SK-N-MC (cell line): ENCODE measurements at regions not wholly inside any gene's neighbourhood (a gene's known extent, or its start where the extent isn't known, plus 50 kb on each side); places are given as distances from the start of the nearest gene placed in this dataset.

ENCODE experiments used
- EZH2 ChIP-seq: fragments of 200-600 bp; sonication (generic); IDR thresholded peaks from one replicate; pipeline ENCODE4 v1.6.1; 2017; ENCODE audit warnings: antibody characterized with exemption
- FOXP2 ChIP-seq: optimal IDR thresholded peaks from 2 replicates; pipeline ENCODE3; 2011; ENCODE audit warnings: mild to moderate bottlenecking, moderate library complexity; ENCODE audit not compliant: insufficient read depth; ENCODE audit errors: extremely low read length, control extremely low read depth
- POLR2AphosphoS5 ChIP-seq: IDR thresholded peaks from 2 replicates; pipeline ENCODE4 v1.6.1; 2012; ENCODE audit warnings: mild to moderate bottlenecking, low read depth, low read length, borderline replicate concordance

DNA sequence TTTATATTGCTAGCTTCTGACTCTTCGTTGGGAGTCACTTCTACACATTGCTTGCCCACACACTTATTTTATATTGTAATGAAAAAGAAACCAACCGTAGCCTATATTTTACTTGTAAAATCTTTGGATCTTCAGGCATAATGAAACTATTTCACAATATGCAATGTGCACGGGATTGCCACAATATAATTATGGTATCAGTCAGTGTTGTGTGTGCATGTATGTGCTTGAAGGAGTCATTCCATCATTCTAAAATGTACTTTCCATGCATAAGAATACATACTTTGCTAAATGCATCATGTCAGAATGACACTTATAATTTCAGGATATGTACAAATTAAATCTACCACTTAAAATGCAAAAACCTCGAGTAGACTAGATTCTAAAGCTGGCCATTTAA is 64.0 kb upstream of the TLE4 start:
- no peak for TF ChIP-seq EZH2
- TF ChIP-seq POLR2AphosphoS5, result no peak
- TF ChIP-seq FOXP2, result no peak
